Lower lobe of right lung (tissue), 2 donors: ENCODE measurements at regions not wholly inside any gene's neighbourhood (a gene's known extent, or its start where the extent isn't known, plus 50 kb on each side); places are given as distances from the start of the nearest gene placed in this dataset.

Experiments
- ATAC-seq, 2 donors: fragments of 200-7000 bp; cut with Tn5 transposase; one replicate each; pipeline ENCODE4 v1.9.1; 2020 to 2022; ENCODE audit warnings: mild to moderate bottlenecking in 2 of 2, moderate library complexity in 2 of 2
- DNase-seq: peaks from one replicate; pipeline ENCODE4 v3.0.0-alpha.2; 2020
- H3K27ac ChIP-seq: fragments of 200-600 bp; one replicate; pipeline ENCODE4 v1.8.0; 2022
- H3K27me3 ChIP-seq: fragments of 200-600 bp; one replicate; pipeline ENCODE4 v1.8.0; 2022; ENCODE audit warnings: low read depth
- H3K36me3 ChIP-seq: fragments of 200-600 bp; one replicate; pipeline ENCODE4 v1.8.0; 2022; ENCODE audit warnings: mild to moderate bottlenecking
- H3K4me1 ChIP-seq: fragments of 200-600 bp; one replicate; pipeline ENCODE4 v1.8.0; 2022
- H3K4me3 ChIP-seq: fragments of 200-600 bp; one replicate; pipeline ENCODE4 v1.8.0; 2022; ENCODE audit warnings: mild to moderate bottlenecking
- H3K9me3 ChIP-seq: fragments of 200-600 bp; one replicate; pipeline ENCODE4 v1.8.0; 2022
- intact Hi-C: fragments of 100-400 bp; cut with DNase I; formaldehyde crosslinking; loops from one replicate; pipeline ENCODE4 v1.11.0; 2022
- TF ChIP-seq, protein P1 (sequence below): fragments of 200-600 bp; IDR thresholded peaks from one replicate; pipeline ENCODE4 v1.8.0; 2022; ENCODE audit warnings: antibody characterized with exemption, mild to moderate bottlenecking
- donor health status: DM: no; HTN: yes; CAD: no; lungs with severe emphysema.

DNA sequence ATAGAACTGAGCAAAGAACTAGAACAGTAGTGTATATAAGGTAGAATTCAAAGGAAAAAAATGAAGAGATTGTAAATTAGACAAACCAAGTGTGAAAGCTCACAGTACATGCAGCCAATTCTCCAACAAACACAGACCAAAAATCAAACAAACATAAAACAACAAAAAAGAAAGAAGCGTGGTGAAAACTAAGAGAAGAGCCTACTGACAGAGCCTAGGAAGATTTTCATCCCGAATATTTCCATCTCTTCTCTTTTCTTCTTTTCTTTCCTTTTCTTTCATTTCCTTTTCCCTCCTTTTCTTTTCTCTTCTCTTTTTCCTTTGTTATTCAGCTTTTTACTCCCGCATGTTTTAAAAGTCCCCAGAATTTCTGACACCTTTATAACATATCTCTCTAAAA lies 1103.6 kb downstream of the CDH8 start:
- no peaks in the 10 kb centered on the region for H3K9me3 ChIP-seq
- TF ChIP-seq, protein P1, sequence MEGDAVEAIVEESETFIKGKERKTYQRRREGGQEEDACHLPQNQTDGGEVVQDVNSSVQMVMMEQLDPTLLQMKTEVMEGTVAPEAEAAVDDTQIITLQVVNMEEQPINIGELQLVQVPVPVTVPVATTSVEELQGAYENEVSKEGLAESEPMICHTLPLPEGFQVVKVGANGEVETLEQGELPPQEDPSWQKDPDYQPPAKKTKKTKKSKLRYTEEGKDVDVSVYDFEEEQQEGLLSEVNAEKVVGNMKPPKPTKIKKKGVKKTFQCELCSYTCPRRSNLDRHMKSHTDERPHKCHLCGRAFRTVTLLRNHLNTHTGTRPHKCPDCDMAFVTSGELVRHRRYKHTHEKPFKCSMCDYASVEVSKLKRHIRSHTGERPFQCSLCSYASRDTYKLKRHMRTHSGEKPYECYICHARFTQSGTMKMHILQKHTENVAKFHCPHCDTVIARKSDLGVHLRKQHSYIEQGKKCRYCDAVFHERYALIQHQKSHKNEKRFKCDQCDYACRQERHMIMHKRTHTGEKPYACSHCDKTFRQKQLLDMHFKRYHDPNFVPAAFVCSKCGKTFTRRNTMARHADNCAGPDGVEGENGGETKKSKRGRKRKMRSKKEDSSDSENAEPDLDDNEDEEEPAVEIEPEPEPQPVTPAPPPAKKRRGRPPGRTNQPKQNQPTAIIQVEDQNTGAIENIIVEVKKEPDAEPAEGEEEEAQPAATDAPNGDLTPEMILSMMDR, result no peak
- no peak overlapping the region for H3K27ac ChIP-seq
- ATAC-seq (no peak), DNase-seq (no peak)
- H3K27me3 ChIP-seq, result no peaks in the 10 kb centered on the region
- no peaks in the 10 kb centered on the region for H3K36me3 ChIP-seq
- no peak overlapping the region for H3K4me3 ChIP-seq
- no peaks in the 10 kb centered on the region for H3K4me1 ChIP-seq
- intact Hi-C loops, result no loop called here

DNA sequence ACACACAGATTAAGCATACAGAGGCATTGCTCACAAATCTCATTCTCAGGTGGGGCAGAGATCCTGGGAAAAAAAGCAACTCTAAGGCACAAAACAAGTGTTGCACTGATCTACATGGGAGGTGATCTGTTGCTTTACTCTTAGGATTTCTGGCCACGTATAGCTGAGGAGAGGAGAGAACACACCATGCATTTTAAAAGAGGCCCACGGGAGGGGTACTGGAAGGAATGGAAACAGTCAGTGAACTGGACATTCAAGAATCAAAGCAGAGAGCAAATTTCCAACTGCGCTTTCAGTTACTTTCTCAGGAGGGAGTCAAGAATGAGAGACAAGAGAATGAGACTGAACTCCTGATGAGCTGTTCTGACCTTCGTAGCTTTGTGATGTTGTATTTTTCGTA lies 1105.9 kb downstream of the CDH8 start:
- Histone ChIP-seq H3K9me3 (no peaks in the 10 kb centered on the region), H3K27ac (no peak overlapping the region), H3K36me3 (no peaks in the 10 kb centered on the region), H3K4me3 (no peak overlapping the region), H3K27me3 (no peaks in the 10 kb centered on the region), H3K4me1 (no peaks in the 10 kb centered on the region)
- DNase-seq (no peak), ATAC-seq (no peak)
- TF ChIP-seq, protein P1, result no peak
- intact Hi-C loops, result no loop called here

DNA sequence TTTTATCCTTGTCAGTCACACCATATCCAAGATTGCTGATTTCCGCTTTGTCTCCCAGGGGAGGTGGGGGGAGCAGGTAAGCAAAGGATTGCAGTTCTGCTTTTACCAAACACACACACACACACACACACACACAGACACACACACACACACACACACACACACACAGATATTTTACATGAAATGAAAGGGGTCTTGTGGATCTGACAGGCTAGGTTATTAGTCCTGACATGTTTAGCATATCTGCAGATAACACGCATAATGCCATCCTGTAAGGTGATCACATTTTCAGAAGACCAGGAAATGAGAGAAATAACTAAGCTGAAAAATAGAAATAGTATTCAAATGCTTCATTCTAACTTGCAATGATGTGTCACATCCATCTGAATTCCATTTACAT lies 1113.3 kb downstream of the CDH8 start:
- intact Hi-C loops, result no loop called here
- Histone ChIP-seq H3K4me3 (no peak overlapping the region), H3K27me3 (no peaks in the 10 kb centered on the region), H3K9me3 (no peaks in the 10 kb centered on the region), H3K4me1 (no peaks in the 10 kb centered on the region), H3K36me3 (no peaks in the 10 kb centered on the region), H3K27ac (no peak overlapping the region)
- TF ChIP-seq, protein P1, result no peak
- DNase-seq (no peak), ATAC-seq (no peak)

DNA sequence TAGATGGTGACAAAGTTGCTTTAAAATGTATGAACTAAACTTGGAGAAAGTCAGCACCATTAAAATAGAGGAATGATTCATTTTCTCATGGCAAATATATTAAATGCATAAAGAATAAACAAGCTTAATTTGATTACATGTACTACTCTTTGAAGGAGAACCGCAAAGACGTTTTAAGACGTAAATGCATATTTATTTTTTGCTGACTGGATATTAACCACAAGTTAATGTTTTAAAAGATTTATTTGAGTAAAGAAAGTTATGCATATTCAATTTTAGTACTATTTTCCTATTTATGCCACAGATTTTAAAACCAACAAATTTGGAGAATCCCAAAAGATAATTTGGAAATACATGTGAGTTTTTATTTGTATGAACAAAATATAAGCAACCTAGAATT lies 1121.9 kb downstream of the CDH8 start:
- Histone ChIP-seq H3K36me3 (no peaks in the 10 kb centered on the region), H3K27ac (no peak overlapping the region), H3K9me3 (no peaks in the 10 kb centered on the region), H3K4me1 (no peaks in the 10 kb centered on the region), H3K4me3 (no peak overlapping the region), H3K27me3 (no peaks in the 10 kb centered on the region)
- intact Hi-C loops, result no loop called here
- DNase-seq, result no peak
- no peak for ATAC-seq
- TF ChIP-seq, protein P1, result no peak

DNA sequence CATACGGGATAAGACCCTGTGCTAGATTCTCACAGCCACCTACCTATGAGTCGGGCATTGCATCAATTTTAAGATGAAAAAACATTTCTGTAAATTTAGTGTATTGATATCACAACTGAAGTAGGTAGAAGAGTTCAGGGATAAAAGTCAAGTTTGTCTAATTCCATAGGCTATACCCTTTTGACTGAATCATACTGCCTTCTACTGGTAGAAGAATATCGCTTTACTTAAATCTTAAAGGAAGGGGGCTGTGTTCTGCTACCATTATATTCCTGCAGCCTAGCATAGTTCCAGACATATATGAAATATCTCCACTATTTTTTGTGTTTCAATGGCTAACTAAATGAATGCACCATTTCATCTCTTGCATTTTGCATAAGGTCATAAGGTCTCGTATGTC lies 1128.6 kb downstream of the CDH8 start:
- H3K27me3 ChIP-seq, result no peaks in the 10 kb centered on the region
- H3K4me3 ChIP-seq, result no peak overlapping the region
- no peak overlapping the region for H3K27ac ChIP-seq
- H3K9me3 ChIP-seq, result no peaks in the 10 kb centered on the region
- ATAC-seq (no peak), DNase-seq (no peak)
- intact Hi-C loops, result no loop called here
- no peaks in the 10 kb centered on the region for H3K4me1 ChIP-seq
- TF ChIP-seq, protein P1, result no peak
- H3K36me3 ChIP-seq, result no peaks in the 10 kb centered on the region

DNA sequence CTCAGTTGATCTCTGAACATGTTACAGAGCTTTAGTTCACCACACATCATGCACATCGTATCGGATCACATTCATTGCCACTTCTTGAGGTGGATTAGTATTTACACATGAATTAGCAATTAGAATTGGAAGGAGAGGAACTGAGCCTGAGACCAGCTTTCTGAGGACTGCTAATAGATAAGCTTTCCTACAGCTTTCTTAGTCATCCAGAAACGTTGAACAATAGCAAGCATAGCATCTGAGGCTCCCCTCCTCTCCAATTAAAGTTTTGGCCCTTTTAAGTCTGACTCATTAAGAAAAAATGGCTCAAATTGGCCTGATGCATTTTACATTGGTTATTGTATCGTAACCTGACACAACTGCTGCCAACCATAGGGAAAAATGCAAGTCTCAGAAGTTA lies 1130.4 kb downstream of the CDH8 start:
- DNase-seq (no peak), ATAC-seq (no peak)
- H3K27me3 ChIP-seq, result no peaks in the 10 kb centered on the region
- H3K27ac ChIP-seq, result no peak overlapping the region
- intact Hi-C loops, result no loop called here
- H3K36me3 ChIP-seq, result no peaks in the 10 kb centered on the region
- no peaks in the 10 kb centered on the region for H3K4me1 ChIP-seq
- TF ChIP-seq, protein P1, result no peak
- no peak overlapping the region for H3K4me3 ChIP-seq
- H3K9me3 ChIP-seq, result no peaks in the 10 kb centered on the region
